ENCODE measurements at regions not wholly inside any gene's neighbourhood (a gene's known extent, or its start where the extent isn't known, plus 50 kb on each side); places are given as distances from the start of the nearest gene placed in this dataset.

DNA sequence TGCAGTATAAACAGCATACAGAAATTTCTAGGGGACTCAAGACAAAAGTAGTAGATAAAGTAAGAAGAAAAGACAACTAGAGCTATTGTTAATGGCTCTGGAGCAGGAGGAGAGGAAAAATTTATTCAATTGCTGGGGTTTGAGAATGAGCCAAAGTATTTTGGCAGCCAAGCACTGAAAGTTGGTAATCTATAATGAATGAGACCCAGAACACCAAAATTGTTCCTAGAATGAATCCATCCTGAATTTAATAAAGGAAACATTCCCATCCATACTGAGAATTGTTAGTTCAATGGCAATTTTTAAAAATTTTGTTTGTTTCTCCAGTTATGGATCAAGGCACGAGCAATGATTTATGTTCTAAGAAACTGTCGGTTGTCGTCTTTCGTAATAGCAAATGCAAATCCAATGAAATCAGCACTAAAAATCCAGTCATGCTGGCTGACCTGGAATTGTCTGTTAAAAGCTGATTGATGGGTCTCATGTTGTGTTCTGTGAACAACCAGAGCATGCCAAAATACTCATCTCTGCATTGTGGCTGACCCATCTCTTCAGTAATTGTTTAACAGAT, 170.9 kb upstream of the LMNTD1 start:
- Mint-ChIP-seq H3K9me3 (peaks cover 0 to 6% (median 3%) of the 10 kb centered on the region in 8 donors), H3K4me3 (no peak overlapping the region), H3K27me3 (no peaks in the 10 kb centered on the region), H3K27ac (no peak overlapping the region), H3K36me3 (no peaks in the 10 kb centered on the region), H3K4me1 (no peaks in the 10 kb centered on the region)
- POLR2A ChIA-PET (ENCODE audit: partially characterized antibody) = no interaction called here
- DNase-seq = no peak
- Histone ChIP-seq H3K9me3 (ENCODE audit: control insufficient read depth in 1 of 2, low read length in 2 of 2) (no peaks in the 10 kb centered on the region), H3K4me3 (ENCODE audit: low read length in 2 of 2) (no peak overlapping the region), H3K27ac (ENCODE audit: low read depth, low read length) (no peak overlapping the region), H3K27me3 (ENCODE audit: insufficient read depth, low read length) (no peaks in the 10 kb centered on the region), H3K36me3 (ENCODE audit: insufficient read depth, low read length) (no peaks in the 10 kb centered on the region), H3K4me1 (ENCODE audit: insufficient read depth, low read length) (no peaks in the 10 kb centered on the region)
- intact Hi-C loops (cut with micrococcal nuclease) = no loop called here
- CTCF ChIA-PET (ENCODE audit: partially characterized antibody) = no interaction called here

GRCh38 chr12:25725470-25725869, 172.4 kb upstream of the LMNTD1 start:
- Mint-ChIP-seq H3K36me3 (no peaks in the 10 kb centered on the region), H3K4me3 (no peak overlapping the region), H3K27ac (no peak overlapping the region), H3K4me1 (no peaks in the 10 kb centered on the region), H3K27me3 (no peaks in the 10 kb centered on the region), H3K9me3 (peaks cover 0 to 8% (median 1%) of the 10 kb centered on the region in 8 donors)
- no peak for DNase-seq
- ChIA-PET POLR2A (ENCODE audit: partially characterized antibody) (no interaction called here), CTCF (ENCODE audit: partially characterized antibody) (no interaction called here)
- H3K9me3 ChIP-seq (ENCODE audit: control insufficient read depth in 1 of 2, low read length in 2 of 2) = no peaks in the 10 kb centered on the region
- no peaks in the 10 kb centered on the region for H3K27me3 ChIP-seq (ENCODE audit: insufficient read depth, low read length)
- H3K36me3 ChIP-seq (ENCODE audit: insufficient read depth, low read length) = no peaks in the 10 kb centered on the region
- H3K4me3 ChIP-seq (ENCODE audit: low read length in 2 of 2) = no peak overlapping the region
- no peak overlapping the region for H3K27ac ChIP-seq (ENCODE audit: low read depth, low read length)
- no peaks in the 10 kb centered on the region for H3K4me1 ChIP-seq (ENCODE audit: insufficient read depth, low read length)
- intact Hi-C loops (cut with micrococcal nuclease) = no loop called here

GRCh38 chr12:25725931-25726330, 172.8 kb upstream of the LMNTD1 start:
- Mint-ChIP-seq H3K36me3 (no peaks in the 10 kb centered on the region), H3K4me3 (no peak overlapping the region), H3K27ac (no peak overlapping the region), H3K4me1 (no peaks in the 10 kb centered on the region), H3K9me3 (peaks cover 0 to 10% (median 1%) of the 10 kb centered on the region in 8 donors), H3K27me3 (no peaks in the 10 kb centered on the region)
- Histone ChIP-seq H3K9me3 (ENCODE audit: control insufficient read depth in 1 of 2, low read length in 2 of 2) (no peaks in the 10 kb centered on the region), H3K27ac (ENCODE audit: low read depth, low read length) (no peak overlapping the region), H3K4me3 (ENCODE audit: low read length in 2 of 2) (no peak overlapping the region), H3K27me3 (ENCODE audit: insufficient read depth, low read length) (no peaks in the 10 kb centered on the region), H3K36me3 (ENCODE audit: insufficient read depth, low read length) (no peaks in the 10 kb centered on the region), H3K4me1 (ENCODE audit: insufficient read depth, low read length) (no peaks in the 10 kb centered on the region)
- CTCF ChIA-PET (ENCODE audit: partially characterized antibody) = no interaction called here
- POLR2A ChIA-PET (ENCODE audit: partially characterized antibody) = no interaction called here
- intact Hi-C loops (cut with micrococcal nuclease) = no loop called here
- no peak for DNase-seq

DNA sequence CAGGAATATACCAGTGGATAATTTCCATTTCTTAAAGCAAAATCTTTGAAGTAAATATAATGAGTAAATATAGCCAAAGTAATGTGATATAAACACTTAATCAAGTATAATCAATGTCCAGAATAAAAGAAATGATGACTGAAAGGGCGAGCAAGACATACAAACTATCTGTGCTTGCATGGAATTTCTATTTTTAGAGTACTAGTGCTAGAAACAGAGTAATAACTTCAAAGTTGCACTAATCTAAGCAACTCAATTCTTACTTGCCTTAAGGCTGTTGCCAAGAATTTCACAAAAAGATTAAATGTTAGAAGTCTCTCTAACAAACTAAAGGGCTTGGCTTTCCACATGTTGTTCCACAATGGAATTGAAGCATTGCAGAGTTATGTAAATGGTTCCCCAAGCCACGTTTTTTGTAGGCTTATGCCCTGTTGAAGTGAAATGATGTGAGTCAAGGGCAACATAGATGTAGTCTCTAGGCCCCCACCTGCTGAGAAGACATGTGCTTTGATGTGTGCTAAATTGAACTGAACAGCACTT, 175.0 kb upstream of the LMNTD1 start:
- intact Hi-C loops (cut with micrococcal nuclease) = no loop called here
- no peaks in the 10 kb centered on the region for H3K4me1 Mint-ChIP-seq
- H3K27ac ChIP-seq (ENCODE audit: low read depth, low read length) = no peak overlapping the region
- H3K27ac Mint-ChIP-seq = no peak overlapping the region
- H3K9me3 ChIP-seq (ENCODE audit: control insufficient read depth in 1 of 2, low read length in 2 of 2) = no peaks in the 10 kb centered on the region
- no peaks in the 10 kb centered on the region for H3K36me3 Mint-ChIP-seq
- no peaks in the 10 kb centered on the region for H3K27me3 ChIP-seq (ENCODE audit: insufficient read depth, low read length)
- H3K4me3 ChIP-seq (ENCODE audit: low read length in 2 of 2) = no peak overlapping the region
- H3K27me3 Mint-ChIP-seq = peaks cover 0 to 1% of the 10 kb centered on the region in 2 donors
- H3K9me3 Mint-ChIP-seq = peaks cover 0 to 10% (median 2%) of the 10 kb centered on the region in 8 donors
- H3K4me1 ChIP-seq (ENCODE audit: insufficient read depth, low read length) = no peaks in the 10 kb centered on the region
- no peaks in the 10 kb centered on the region for H3K36me3 ChIP-seq (ENCODE audit: insufficient read depth, low read length)
- ChIA-PET CTCF (ENCODE audit: partially characterized antibody) (no interaction called here), POLR2A (ENCODE audit: partially characterized antibody) (no interaction called here)
- no peak for DNase-seq
- no peak overlapping the region for H3K4me3 Mint-ChIP-seq

DNA sequence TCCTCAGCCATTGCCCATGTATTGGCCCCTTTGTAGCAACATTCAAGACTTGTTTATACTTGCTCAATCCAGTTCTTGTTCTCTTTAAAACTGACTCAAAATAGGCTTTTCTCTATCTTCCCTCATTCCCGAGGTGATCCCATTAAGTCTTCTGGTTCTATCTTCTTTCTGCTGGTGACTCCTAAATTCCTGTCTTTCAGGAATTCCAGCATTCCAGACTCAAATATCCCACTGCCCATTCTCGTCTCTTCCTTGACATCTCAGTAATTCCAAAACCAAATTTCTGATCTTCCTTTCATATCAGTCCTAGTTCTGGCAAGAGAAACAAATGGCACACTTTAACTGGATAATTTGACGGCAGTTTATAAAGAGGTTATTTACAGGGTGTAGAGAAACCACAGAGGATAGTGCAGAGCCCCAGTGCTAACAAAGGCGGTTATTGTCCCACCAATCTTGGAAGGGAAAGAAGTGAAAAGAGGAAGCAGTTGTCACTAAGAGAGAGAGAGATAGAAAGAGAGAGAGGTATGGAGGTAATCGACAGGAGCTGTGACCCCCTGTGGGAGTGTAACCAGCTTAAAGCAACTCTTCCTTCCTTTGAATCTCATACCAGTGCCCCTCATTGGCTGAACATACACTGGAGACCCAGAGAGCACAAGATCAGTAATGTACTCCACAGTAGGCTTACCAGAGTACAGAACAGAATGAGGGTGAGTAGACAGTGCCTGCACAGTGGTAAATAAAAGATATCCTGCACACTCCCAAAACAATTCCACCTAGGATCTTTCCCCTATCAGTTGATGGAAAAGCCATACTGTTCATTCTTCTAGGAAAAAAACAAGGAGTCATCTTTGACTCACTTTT, 177.6 kb upstream of the LMNTD1 start:
- intact Hi-C loops (cut with micrococcal nuclease) = no loop called here
- H3K4me1 Mint-ChIP-seq = no peaks in the 10 kb centered on the region

GRCh38 chr12:25733541-25733940, 180.5 kb upstream of the LMNTD1 start:
- peaks cover 0 to 1% of the 10 kb centered on the region in 2 donors for H3K27me3 Mint-ChIP-seq
- ChIA-PET POLR2A (ENCODE audit: partially characterized antibody) (no interaction called here), CTCF (ENCODE audit: partially characterized antibody) (no interaction called here)
- Histone ChIP-seq H3K36me3 (ENCODE audit: insufficient read depth, low read length) (no peaks in the 10 kb centered on the region), H3K27me3 (ENCODE audit: insufficient read depth, low read length) (no peaks in the 10 kb centered on the region), H3K27ac (ENCODE audit: low read depth, low read length) (no peak overlapping the region), H3K4me3 (ENCODE audit: low read length in 2 of 2) (no peak overlapping the region), H3K4me1 (ENCODE audit: insufficient read depth, low read length) (no peaks in the 10 kb centered on the region), H3K9me3 (ENCODE audit: control insufficient read depth in 1 of 2, low read length in 2 of 2) (no peaks in the 10 kb centered on the region)
- no peak overlapping the region for H3K27ac Mint-ChIP-seq
- no peak for DNase-seq
- H3K4me3 Mint-ChIP-seq = no peak overlapping the region
- H3K9me3 Mint-ChIP-seq = peaks cover 0 to 12% (median 6%) of the 10 kb centered on the region in 8 donors
- no peaks in the 10 kb centered on the region for H3K4me1 Mint-ChIP-seq
- no peaks in the 10 kb centered on the region for H3K36me3 Mint-ChIP-seq
- intact Hi-C loops (cut with micrococcal nuclease) = no loop called here

More for the DNA sequence above, 177.6 kb upstream of the LMNTD1 start:
- no peak overlapping the region for H3K27ac Mint-ChIP-seq
- CTCF ChIA-PET (ENCODE audit: partially characterized antibody) = no interaction called here
- POLR2A ChIA-PET (ENCODE audit: partially characterized antibody) = no interaction called here
- H3K27me3 ChIP-seq (ENCODE audit: insufficient read depth, low read length) = no peaks in the 10 kb centered on the region
- peaks cover 0 to 7% (median under 1%) of the 10 kb centered on the region in 8 donors for H3K9me3 Mint-ChIP-seq
- H3K36me3 Mint-ChIP-seq = no peaks in the 10 kb centered on the region
- no peaks in the 10 kb centered on the region for H3K9me3 ChIP-seq (ENCODE audit: control insufficient read depth in 1 of 2, low read length in 2 of 2)
- DNase-seq = no peak
- H3K36me3 ChIP-seq (ENCODE audit: insufficient read depth, low read length) = no peaks in the 10 kb centered on the region
- H3K4me3 Mint-ChIP-seq = no peak overlapping the region
- H3K27ac ChIP-seq (ENCODE audit: low read depth, low read length) = no peak overlapping the region
- no peaks in the 10 kb centered on the region for H3K4me1 ChIP-seq (ENCODE audit: insufficient read depth, low read length)
- peaks cover 0 to 1% of the 10 kb centered on the region in 2 donors for H3K27me3 Mint-ChIP-seq
- no peak overlapping the region for H3K4me3 ChIP-seq (ENCODE audit: low read length in 2 of 2)

- CTCF ChIA-PET (ENCODE audit: partially characterized antibody) = interaction anchor here (0.6 kb wide), 1 partner anchor 920 kb away, joined by 3 read pairs; no protein-coding TSS in a partner anchor
- no peak overlapping the region for H3K4me3 Mint-ChIP-seq
- no peaks in the 10 kb centered on the region for H3K36me3 ChIP-seq (ENCODE audit: insufficient read depth, low read length)
- H3K4me3 ChIP-seq (ENCODE audit: low read length in 2 of 2) = no peak overlapping the region
- POLR2A ChIA-PET (ENCODE audit: partially characterized antibody) = no interaction called here
- intact Hi-C loops (cut with micrococcal nuclease) = no loop called here
- H3K9me3 ChIP-seq (ENCODE audit: control insufficient read depth in 1 of 2, low read length in 2 of 2) = no peaks in the 10 kb centered on the region
- H3K9me3 Mint-ChIP-seq = peaks cover 0 to 12% (median 6%) of the 10 kb centered on the region in 8 donors
- H3K4me1 ChIP-seq (ENCODE audit: insufficient read depth, low read length) = no peaks in the 10 kb centered on the region
- no peaks in the 10 kb centered on the region for H3K4me1 Mint-ChIP-seq
- H3K27ac Mint-ChIP-seq = no peak overlapping the region
- DNase-seq = no peak
- no peaks in the 10 kb centered on the region for H3K27me3 ChIP-seq (ENCODE audit: insufficient read depth, low read length)
- no peak overlapping the region for H3K27ac ChIP-seq (ENCODE audit: low read depth, low read length)
- peaks cover 0 to 1% of the 10 kb centered on the region in 2 donors for H3K27me3 Mint-ChIP-seq
- H3K36me3 Mint-ChIP-seq = no peaks in the 10 kb centered on the region
These were observed 181.6 kb upstream of the LMNTD1 start for GRCh38 chr12:25734529-25735180.
